Osteocyte (in vitro differentiated cells): ENCODE measurements at regions not wholly inside any gene's neighbourhood (a gene's known extent, or its start where the extent isn't known, plus 50 kb on each side); places are given as distances from the start of the nearest gene placed in this dataset.
A peak's percentile ranks its signal among the peaks of the same experiment; 100 is the strongest.

Source experiments
- DNase-seq: peaks from one replicate; pipeline ENCODE4 v3.0.0; 2021; ENCODE audit warnings: mixed read lengths; ENCODE audit not compliant: unreplicated experiment; ENCODE audit errors: extremely low spot score
- H3K27ac Mint-ChIP-seq: one replicate; pipeline ENCODE4 v1.8.0; 2021; ENCODE audit warnings: mild to moderate bottlenecking, mixed read lengths; ENCODE audit not compliant: unreplicated experiment
- H3K27me3 Mint-ChIP-seq: one replicate; pipeline ENCODE4 v1.8.0; 2021; ENCODE audit warnings: mixed read lengths; ENCODE audit not compliant: unreplicated experiment
- H3K36me3 Mint-ChIP-seq: one replicate; pipeline ENCODE4 v1.8.0; 2021; ENCODE audit warnings: mixed read lengths; ENCODE audit not compliant: unreplicated experiment
- H3K4me1 Mint-ChIP-seq: one replicate; pipeline ENCODE4 v1.8.0; 2021; ENCODE audit warnings: mixed read lengths; ENCODE audit not compliant: unreplicated experiment
- H3K4me3 Mint-ChIP-seq: one replicate; pipeline ENCODE4 v1.8.0; 2021; ENCODE audit warnings: mild to moderate bottlenecking, moderate library complexity, mixed read lengths; ENCODE audit not compliant: unreplicated experiment
- H3K9me3 Mint-ChIP-seq: one replicate; pipeline ENCODE4 v1.8.0; 2021; ENCODE audit warnings: mixed read lengths; ENCODE audit not compliant: unreplicated experiment
- TF ChIP-seq, protein P1 (sequence below): fragments of 200-600 bp; sonication (generic); IDR thresholded peaks from 2 replicates; pipeline ENCODE4 v1.5.0; 2021; ENCODE audit warnings: antibody characterized with exemption, mild to moderate bottlenecking, moderate library complexity

DNA sequence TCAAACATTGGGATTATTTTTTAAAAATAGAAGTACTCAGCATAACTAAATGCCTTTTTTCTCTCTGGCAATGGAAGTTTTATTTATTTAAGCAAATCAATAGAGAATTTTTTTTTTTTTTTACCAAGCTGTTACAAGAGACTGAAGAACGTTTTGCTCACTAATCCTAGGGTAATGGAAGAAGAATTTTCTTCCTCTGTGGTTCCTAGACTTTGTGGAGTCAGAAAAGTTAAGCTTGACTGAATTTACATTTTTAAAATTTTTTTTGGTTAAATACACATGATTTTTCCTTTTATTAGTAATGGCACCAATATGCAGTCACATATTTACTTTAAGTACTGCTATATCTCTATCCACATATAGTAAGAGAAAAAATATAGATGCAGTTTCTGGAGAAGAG, 189.8 kb downstream of the PCSK1 start:
- no peaks in the 10 kb centered on the region for H3K9me3 Mint-ChIP-seq
- TF ChIP-seq, protein P1, sequence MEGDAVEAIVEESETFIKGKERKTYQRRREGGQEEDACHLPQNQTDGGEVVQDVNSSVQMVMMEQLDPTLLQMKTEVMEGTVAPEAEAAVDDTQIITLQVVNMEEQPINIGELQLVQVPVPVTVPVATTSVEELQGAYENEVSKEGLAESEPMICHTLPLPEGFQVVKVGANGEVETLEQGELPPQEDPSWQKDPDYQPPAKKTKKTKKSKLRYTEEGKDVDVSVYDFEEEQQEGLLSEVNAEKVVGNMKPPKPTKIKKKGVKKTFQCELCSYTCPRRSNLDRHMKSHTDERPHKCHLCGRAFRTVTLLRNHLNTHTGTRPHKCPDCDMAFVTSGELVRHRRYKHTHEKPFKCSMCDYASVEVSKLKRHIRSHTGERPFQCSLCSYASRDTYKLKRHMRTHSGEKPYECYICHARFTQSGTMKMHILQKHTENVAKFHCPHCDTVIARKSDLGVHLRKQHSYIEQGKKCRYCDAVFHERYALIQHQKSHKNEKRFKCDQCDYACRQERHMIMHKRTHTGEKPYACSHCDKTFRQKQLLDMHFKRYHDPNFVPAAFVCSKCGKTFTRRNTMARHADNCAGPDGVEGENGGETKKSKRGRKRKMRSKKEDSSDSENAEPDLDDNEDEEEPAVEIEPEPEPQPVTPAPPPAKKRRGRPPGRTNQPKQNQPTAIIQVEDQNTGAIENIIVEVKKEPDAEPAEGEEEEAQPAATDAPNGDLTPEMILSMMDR: no peak
- H3K27me3 Mint-ChIP-seq: no peaks in the 10 kb centered on the region
- peaks cover 40% of the 10 kb centered on the region for H3K4me1 Mint-ChIP-seq
- no peak for DNase-seq
- H3K36me3 Mint-ChIP-seq: no peaks in the 10 kb centered on the region
- peak overlapping the region; percentile 80 for H3K27ac Mint-ChIP-seq
- H3K4me3 Mint-ChIP-seq: no peak overlapping the region

DNA sequence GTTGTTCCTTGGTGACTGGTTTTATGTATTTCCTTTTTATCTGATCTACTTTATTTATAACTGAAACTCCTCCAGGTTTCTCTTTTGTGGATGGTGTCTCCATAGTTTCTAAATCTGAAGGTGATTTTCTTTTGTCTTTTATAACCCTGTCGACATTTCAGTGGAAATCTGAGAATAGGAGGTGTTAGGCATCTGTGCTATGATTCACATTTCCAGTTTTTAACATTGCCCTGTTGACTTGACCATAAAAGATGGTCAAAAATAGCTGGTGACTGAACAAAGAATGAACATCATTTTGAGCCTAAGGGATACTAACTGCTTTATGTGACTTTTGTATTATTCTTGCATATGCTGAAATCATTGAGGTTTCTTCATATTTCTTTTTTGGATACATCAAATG, 190.5 kb downstream of the PCSK1 start:
- Mint-ChIP-seq H3K27ac (peak overlapping the region; percentile 80), H3K4me3 (no peak overlapping the region), H3K4me1 (peaks cover 40% of the 10 kb centered on the region), H3K9me3 (no peaks in the 10 kb centered on the region), H3K27me3 (no peaks in the 10 kb centered on the region), H3K36me3 (no peaks in the 10 kb centered on the region)
- TF ChIP-seq, protein P1: no peak
- no peak for DNase-seq

DNA sequence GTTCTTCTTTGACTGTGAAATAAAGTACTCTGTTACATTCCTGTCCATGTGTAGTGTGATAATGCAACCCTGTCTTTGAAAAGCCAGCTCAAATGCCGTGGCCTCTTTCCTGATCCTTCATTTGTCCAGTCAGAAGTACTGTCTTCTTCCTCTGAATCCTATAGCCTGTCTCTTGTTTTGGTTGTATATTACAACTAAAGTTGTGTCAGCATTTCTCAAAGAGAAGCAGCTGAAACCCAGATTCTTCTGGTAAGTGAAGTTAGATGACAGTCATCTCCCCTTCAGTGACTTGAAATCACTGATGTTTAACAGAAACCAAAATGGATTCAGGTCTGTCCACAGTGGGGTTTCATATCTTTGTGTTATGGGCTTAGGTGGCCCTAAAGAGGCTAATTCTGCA, 196.2 kb downstream of the PCSK1 start:
- no peak overlapping the region for H3K4me3 Mint-ChIP-seq
- peaks cover 4% of the 10 kb centered on the region for H3K36me3 Mint-ChIP-seq
- TF ChIP-seq, protein P1: no peak
- no peaks in the 10 kb centered on the region for H3K9me3 Mint-ChIP-seq
- DNase-seq: no peak
- peaks cover 23% of the 10 kb centered on the region for H3K4me1 Mint-ChIP-seq
- H3K27ac Mint-ChIP-seq: no peak overlapping the region
- H3K27me3 Mint-ChIP-seq: no peaks in the 10 kb centered on the region

DNA sequence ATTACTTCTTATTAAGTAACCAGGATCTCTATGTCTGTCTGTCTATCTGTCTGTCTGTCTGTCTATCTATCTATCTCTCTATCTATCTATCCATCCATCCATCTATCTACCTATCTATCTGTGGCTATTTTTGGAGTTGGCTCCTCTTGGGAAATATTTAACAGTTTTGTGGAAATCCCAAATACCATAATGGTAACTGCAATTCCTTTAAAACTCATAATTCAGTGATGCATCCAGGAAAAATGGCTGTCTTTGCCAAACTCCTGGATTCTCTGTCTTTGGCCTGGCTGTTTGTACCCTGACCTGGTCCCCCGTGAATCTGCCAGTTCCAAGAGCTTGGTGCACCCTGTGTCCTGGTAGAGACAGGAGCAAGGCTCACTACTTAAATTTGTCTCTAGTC, 197.0 kb downstream of the PCSK1 start:
- Mint-ChIP-seq H3K36me3 (peaks cover 6% of the 10 kb centered on the region), H3K27ac (peak overlapping the region; percentile 82), H3K4me1 (peaks cover 23% of the 10 kb centered on the region), H3K27me3 (no peaks in the 10 kb centered on the region), H3K9me3 (no peaks in the 10 kb centered on the region), H3K4me3 (no peak overlapping the region)
- TF ChIP-seq, protein P1: no peak
- DNase-seq: no peak

DNA sequence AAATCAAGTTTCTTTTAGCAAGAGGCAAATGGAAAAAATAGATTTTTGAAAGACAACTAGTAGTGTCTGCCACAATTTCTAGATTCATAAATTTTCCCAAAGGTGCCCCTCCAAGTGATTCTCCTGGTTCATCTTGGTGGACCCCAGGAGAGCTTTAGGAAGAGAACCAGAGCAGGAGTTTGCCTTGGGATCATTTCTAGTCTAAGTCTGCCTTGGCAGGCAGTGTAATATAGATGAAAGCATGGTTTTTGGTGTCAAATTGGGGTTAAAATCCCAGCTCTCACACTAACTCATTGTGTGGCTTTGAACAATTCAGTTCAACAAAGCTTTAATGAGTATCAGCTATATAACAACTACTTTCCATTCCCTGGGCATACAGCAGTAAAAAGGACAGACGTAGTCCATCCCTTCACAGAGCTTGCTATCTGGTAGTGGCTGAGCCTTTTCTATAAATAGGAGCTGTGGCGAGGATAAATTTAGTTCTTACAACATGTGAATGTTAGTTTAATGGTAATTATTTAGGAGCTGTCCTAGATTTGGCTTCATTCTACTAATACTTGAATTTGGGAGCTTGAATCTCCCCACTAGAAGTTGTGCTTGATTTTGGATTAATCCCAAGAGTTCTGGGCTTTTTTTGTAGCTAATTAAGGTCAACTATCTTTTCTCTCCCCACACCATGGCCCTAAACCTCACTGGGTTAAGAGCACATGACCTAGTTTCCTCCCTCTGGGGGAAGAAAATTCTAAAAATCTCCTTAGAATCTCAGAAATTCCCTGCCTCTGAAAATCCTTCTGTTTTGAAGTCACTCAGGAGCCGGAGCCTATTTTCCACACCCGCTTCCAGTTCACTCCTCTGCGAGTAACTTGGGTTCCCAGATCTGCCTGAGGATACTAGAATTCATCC, 197.8 kb downstream of the PCSK1 start:
- Mint-ChIP-seq H3K9me3 (peaks cover 3% of the 10 kb centered on the region), H3K4me1 (peaks cover 23% of the 10 kb centered on the region), H3K27ac (peak overlapping the region; percentile 82), H3K36me3 (peaks cover 8% of the 10 kb centered on the region), H3K27me3 (no peaks in the 10 kb centered on the region), H3K4me3 (no peak overlapping the region)
- TF ChIP-seq, protein P1: no peak
- DNase-seq: no peak
